ENCODE measurements at regions not wholly inside any gene's neighbourhood (a gene's known extent, or its start where the extent isn't known, plus 50 kb on each side); places are given as distances from the start of the nearest gene placed in this dataset.

- intact Hi-C loops (cut with DNase I), result no loop called here
- Histone ChIP-seq H3K4me3 (no peak overlapping the region), H3K4me1 (peaks cover 0 to 8% (median 0%) of the 10 kb centered on the region in 3 donors), H3K9me3 (no peaks in the 10 kb centered on the region), H3K27me3 (no peaks in the 10 kb centered on the region), H3K36me3 (no peaks in the 10 kb centered on the region), H3K27ac (no peak overlapping the region)
- DNase-seq, result no peak
- no peak for TF ChIP-seq CTCF (IDR thresholded peaks at IDR 0.05)
- TF ChIP-seq POLR2A (IDR thresholded peaks at IDR 0.05), result no peak
These were observed 217.6 kb upstream of the HDDC2 start for GRCh38 chr6:125519367-125519766.

GRCh38 chr6:125524356-125524755 lies 222.6 kb upstream of the HDDC2 start:
- TF ChIP-seq CTCF (IDR thresholded peaks at IDR 0.05), result no peak
- TF ChIP-seq POLR2A (IDR thresholded peaks at IDR 0.05), result no peak
- H3K9me3 ChIP-seq, result no peaks in the 10 kb centered on the region
- DNase-seq, result no peak
- WGBS, 2 donors, result 33 to 66% methylated on average over 2 of the region's 2 CpGs
- no peaks in the 10 kb centered on the region for H3K36me3 ChIP-seq
- H3K4me1 ChIP-seq, result peaks cover 0 to 8% (median 0%) of the 10 kb centered on the region in 3 donors
- peaks cover 0 to 9% (median 0%) of the 10 kb centered on the region in 4 donors for H3K27me3 ChIP-seq
- H3K27ac ChIP-seq, result no peak overlapping the region
- intact Hi-C loops (cut with DNase I), result no loop called here
- no peak overlapping the region for H3K4me3 ChIP-seq

GRCh38 chr6:125526007-125526720 lies 223.3 kb upstream of the HEY2 start:
- H3K27me3 ChIP-seq, result peaks cover 0 to 14% (median 0%) of the 10 kb centered on the region in 4 donors
- H3K9me3 ChIP-seq, result no peaks in the 10 kb centered on the region
- TF ChIP-seq POLR2A (IDR thresholded peaks at IDR 0.05) (no peak), CTCF (IDR thresholded peaks at IDR 0.05) (no peak)
- DNase-seq, result no peak
- no peaks in the 10 kb centered on the region for H3K36me3 ChIP-seq
- no peaks in the 10 kb centered on the region for H3K4me1 ChIP-seq
- H3K4me3 ChIP-seq, result no peak overlapping the region
- intact Hi-C loops (cut with DNase I), result no loop called here
- 26 to 95% methylated on average over 1 of the region's 1 CpG for WGBS, 2 donors
- no peak overlapping the region for H3K27ac ChIP-seq

GRCh38 chr6:125528621-125529041 lies 220.8 kb upstream of the HEY2 start:
- Histone ChIP-seq H3K4me3 (no peak overlapping the region), H3K27me3 (peaks cover 0 to 24% (median 0%) of the 10 kb centered on the region in 4 donors), H3K27ac (no peak overlapping the region), H3K4me1 (no peaks in the 10 kb centered on the region), H3K9me3 (no peaks in the 10 kb centered on the region), H3K36me3 (no peaks in the 10 kb centered on the region)
- intact Hi-C loops (cut with DNase I), result no loop called here
- 66 to 78% methylated on average over 5 to 6 of the region's 6 CpGs for WGBS, 2 donors
- TF ChIP-seq POLR2A (IDR thresholded peaks at IDR 0.05), result no peak
- no peak for TF ChIP-seq CTCF (IDR thresholded peaks at IDR 0.05)
- no peak for DNase-seq

- Histone ChIP-seq H3K9me3 (no peaks in the 10 kb centered on the region), H3K27ac (no peak overlapping the region), H3K4me3 (no peak overlapping the region), H3K27me3 (peaks cover 0 to 28% (median 0%) of the 10 kb centered on the region in 4 donors), H3K4me1 (peaks cover 0 to 3% (median 2%) of the 10 kb centered on the region in 3 donors), H3K36me3 (no peaks in the 10 kb centered on the region)
- intact Hi-C loops (cut with DNase I), result no loop called here
- no peak for TF ChIP-seq POLR2A (IDR thresholded peaks at IDR 0.05)
- 88 to 90% methylated on average over 5 of the region's 5 CpGs for WGBS, 2 donors
- no peak for DNase-seq
These were observed 220.4 kb upstream of the HEY2 start for GRCh38 chr6:125529061-125529460.
